ENCODE measurements at regions not wholly inside any gene's neighbourhood (a gene's known extent, or its start where the extent isn't known, plus 50 kb on each side); places are given as distances from the start of the nearest gene placed in this dataset.

DNA sequence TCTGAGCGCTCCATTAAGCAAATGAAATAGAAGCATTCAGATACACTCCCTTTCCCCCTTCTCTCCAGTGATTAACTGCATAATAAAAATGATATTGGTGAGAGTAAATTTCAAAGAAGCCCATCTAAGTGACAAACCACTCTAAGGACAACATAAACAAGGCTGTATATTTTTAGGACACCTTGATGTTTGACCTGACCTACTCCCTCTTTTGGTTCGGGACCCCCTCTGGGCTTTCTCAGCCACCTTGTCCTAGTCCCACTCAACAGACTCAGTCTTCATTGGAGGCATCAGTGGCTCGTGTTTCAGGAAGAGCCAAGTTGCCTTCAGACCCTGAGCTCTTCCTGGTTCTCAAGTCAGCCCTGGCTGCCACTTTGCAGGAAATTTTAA lies 182.3 kb upstream of the NCAM1 start:
- Histone ChIP-seq H3K4me1 (ENCODE audit: control insufficient read depth, insufficient read depth, low read length) (no peaks in the 10 kb centered on the region), H3K9ac (ENCODE audit: low read depth, low read length) (no peak overlapping the region), H3K27me3 (ENCODE audit: control insufficient read depth, insufficient read depth, low read length) (no peaks in the 10 kb centered on the region), H3K27ac (ENCODE audit: low read depth, low read length) (no peak overlapping the region), H3K4me3 (ENCODE audit: low read depth, low read length) (no peak overlapping the region), H3K36me3 (ENCODE audit: control insufficient read depth, insufficient read depth, low read length) (no peaks in the 10 kb centered on the region), H3K9me3 (ENCODE audit: control insufficient read depth, insufficient read depth, low read length) (no peaks in the 10 kb centered on the region)

DNA sequence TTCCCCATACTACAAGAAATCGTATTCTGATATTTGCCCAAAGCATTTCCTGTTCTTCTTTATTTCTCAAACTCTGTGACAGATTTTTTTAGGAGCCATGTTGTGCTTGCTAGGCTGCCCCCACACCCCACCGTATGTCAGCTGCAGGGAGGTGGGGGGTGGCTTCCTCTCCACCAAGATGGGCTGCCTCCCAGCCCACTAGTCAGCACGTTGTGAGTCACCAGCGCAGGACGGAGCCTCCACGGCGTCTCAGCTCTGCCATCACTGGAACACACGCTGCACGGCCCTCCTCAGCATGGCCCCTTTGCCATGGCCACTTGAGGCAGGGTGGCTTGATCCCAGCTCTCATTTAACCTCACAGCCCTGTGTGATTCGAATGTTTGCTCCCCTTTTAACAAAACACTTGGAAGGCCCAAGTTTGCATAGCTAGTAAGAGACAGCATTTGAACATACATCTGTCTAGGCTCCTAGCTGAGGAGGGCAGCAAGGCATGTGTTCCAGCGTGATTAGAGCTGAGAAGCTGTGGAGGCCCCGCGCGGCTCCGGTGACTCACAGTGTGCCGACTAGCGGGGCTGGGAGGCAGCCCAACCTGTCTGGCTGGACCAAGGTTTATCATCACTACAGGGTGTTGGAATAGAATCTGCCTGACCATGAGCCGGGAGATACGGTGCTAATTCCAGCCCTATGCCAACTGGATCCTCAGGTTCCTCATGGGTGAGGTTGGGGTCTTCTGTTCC lies 180.7 kb upstream of the NCAM1 start:
- Histone ChIP-seq H3K36me3 (ENCODE audit: control insufficient read depth, insufficient read depth, low read length) (no peaks in the 10 kb centered on the region), H3K27ac (ENCODE audit: low read depth, low read length) (no peak overlapping the region), H3K4me1 (ENCODE audit: control insufficient read depth, insufficient read depth, low read length) (no peaks in the 10 kb centered on the region), H3K4me3 (ENCODE audit: low read depth, low read length) (no peak overlapping the region), H3K9me3 (ENCODE audit: control insufficient read depth, insufficient read depth, low read length) (no peaks in the 10 kb centered on the region), H3K27me3 (ENCODE audit: control insufficient read depth, insufficient read depth, low read length) (no peaks in the 10 kb centered on the region), H3K9ac (ENCODE audit: low read depth, low read length) (no peak overlapping the region)

DNA sequence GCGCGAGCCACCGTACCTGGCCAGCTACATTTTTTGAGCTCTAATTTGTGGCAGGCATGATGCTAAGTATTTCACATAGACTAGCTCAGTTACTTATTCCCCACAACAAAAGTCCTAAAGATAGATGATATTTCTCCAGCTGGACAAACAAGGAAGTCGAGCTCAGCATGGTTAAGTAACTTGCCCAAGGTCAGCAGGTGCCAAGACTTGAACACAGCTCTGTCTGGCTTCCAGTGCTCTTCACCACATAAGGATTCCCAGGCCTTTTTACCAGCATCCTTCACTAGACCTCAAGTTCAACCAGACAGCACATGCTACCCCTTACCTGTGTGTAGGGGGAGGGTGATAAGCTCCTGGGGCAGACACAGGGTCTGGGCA lies 177.3 kb upstream of the NCAM1 start:
- Histone ChIP-seq H3K27me3 (ENCODE audit: control insufficient read depth, insufficient read depth, low read length) (no peaks in the 10 kb centered on the region), H3K27ac (ENCODE audit: low read depth, low read length) (no peak overlapping the region), H3K4me1 (ENCODE audit: control insufficient read depth, insufficient read depth, low read length) (no peaks in the 10 kb centered on the region), H3K9me3 (ENCODE audit: control insufficient read depth, insufficient read depth, low read length) (no peaks in the 10 kb centered on the region), H3K4me3 (ENCODE audit: low read depth, low read length) (no peak overlapping the region), H3K9ac (ENCODE audit: low read depth, low read length) (no peak overlapping the region), H3K36me3 (ENCODE audit: control insufficient read depth, insufficient read depth, low read length) (no peaks in the 10 kb centered on the region)

DNA sequence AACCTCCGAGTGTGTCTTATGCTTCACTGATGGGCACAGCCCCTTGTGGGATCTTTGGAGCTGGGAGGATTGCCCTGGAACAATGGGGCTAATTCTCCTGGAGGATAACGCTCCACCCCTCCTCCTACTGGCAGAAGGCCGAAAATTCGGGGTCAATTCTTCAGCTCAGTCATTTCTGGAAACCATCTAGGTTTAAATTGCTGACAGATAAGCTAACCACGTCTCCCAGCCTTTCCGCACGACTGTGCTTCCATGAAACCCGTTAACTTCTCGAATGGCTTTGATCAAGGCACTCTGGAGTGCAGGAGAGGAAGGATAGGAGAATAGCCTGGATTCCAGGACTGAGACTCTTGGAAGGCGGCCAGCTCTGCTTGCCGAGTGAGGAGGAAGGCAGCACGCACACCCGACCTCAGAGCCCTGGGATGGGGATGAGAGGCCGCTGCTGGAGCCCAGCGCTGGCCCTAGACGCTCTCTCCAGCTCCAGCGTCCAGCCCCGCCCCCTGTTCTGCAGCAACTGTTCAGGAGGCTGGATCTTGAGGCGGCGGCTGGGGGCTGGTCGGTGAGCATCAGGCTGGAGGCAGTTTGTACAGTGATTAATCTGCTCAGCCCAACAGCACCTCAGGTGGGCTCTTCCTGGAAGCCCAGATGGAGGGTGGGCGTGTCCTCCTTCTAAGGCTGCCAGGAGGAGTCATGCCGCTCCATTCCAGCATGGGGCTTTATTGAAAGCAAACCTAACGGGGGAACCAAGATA lies 176.7 kb upstream of the NCAM1 start:
- no peak overlapping the region for H3K27ac ChIP-seq (ENCODE audit: low read depth, low read length)
- H3K9ac ChIP-seq (ENCODE audit: low read depth, low read length): no peak overlapping the region
- no peaks in the 10 kb centered on the region for H3K4me1 ChIP-seq (ENCODE audit: control insufficient read depth, insufficient read depth, low read length)
- no peaks in the 10 kb centered on the region for H3K27me3 ChIP-seq (ENCODE audit: control insufficient read depth, insufficient read depth, low read length)
- no peak overlapping the region for H3K4me3 ChIP-seq (ENCODE audit: low read depth, low read length)
- H3K9me3 ChIP-seq (ENCODE audit: control insufficient read depth, insufficient read depth, low read length): no peaks in the 10 kb centered on the region
- H3K36me3 ChIP-seq (ENCODE audit: control insufficient read depth, insufficient read depth, low read length): no peaks in the 10 kb centered on the region

DNA sequence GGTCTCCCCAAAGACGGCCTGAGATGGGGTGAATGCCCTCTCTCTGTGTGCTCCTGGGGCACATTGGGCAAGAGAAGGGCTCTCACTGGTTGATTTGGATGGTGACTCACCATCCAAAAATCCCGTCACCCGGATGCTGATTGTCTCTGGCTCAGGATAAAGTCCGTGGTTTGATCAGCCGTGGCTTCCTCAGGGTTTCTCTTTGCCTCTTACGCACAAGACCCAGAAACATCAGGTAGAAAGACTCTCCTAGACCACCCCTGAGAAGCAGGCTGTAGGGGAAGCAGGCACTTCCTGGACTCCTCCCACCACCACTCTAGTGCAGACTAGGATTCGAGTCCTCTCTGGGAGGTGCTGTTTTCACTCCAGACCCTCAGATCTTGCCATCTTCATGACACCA lies 176.1 kb upstream of the NCAM1 start:
- Histone ChIP-seq H3K9me3 (ENCODE audit: control insufficient read depth, insufficient read depth, low read length) (no peaks in the 10 kb centered on the region), H3K4me1 (ENCODE audit: control insufficient read depth, insufficient read depth, low read length) (no peaks in the 10 kb centered on the region), H3K27me3 (ENCODE audit: control insufficient read depth, insufficient read depth, low read length) (no peaks in the 10 kb centered on the region), H3K36me3 (ENCODE audit: control insufficient read depth, insufficient read depth, low read length) (no peaks in the 10 kb centered on the region), H3K9ac (ENCODE audit: low read depth, low read length) (no peak overlapping the region), H3K4me3 (ENCODE audit: low read depth, low read length) (no peak overlapping the region), H3K27ac (ENCODE audit: low read depth, low read length) (no peak overlapping the region)

DNA sequence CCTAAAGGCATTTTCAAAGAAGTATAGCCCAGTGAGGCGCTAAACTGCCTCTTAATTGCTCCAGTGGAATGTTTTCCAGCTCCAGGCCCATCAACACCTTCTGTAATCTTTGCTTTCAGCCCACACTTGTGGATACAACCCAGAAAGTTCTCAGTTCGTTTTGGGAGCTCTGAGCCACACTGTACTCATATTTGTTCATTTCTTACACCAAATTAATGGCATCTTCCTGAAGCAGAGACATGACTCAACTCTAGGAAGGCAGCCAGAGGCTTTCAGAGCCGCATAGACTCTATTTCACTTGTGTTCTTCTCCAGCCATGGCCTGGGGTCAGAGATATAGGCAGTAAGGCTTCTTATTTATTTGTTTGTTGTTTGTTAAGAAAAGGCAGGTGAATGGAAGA lies 175.5 kb upstream of the NCAM1 start:
- Histone ChIP-seq H3K36me3 (ENCODE audit: control insufficient read depth, insufficient read depth, low read length) (no peaks in the 10 kb centered on the region), H3K27ac (ENCODE audit: low read depth, low read length) (no peak overlapping the region), H3K9ac (ENCODE audit: low read depth, low read length) (no peak overlapping the region), H3K4me3 (ENCODE audit: low read depth, low read length) (no peak overlapping the region), H3K27me3 (ENCODE audit: control insufficient read depth, insufficient read depth, low read length) (no peaks in the 10 kb centered on the region), H3K9me3 (ENCODE audit: control insufficient read depth, insufficient read depth, low read length) (no peaks in the 10 kb centered on the region), H3K4me1 (ENCODE audit: control insufficient read depth, insufficient read depth, low read length) (no peaks in the 10 kb centered on the region)

DNA sequence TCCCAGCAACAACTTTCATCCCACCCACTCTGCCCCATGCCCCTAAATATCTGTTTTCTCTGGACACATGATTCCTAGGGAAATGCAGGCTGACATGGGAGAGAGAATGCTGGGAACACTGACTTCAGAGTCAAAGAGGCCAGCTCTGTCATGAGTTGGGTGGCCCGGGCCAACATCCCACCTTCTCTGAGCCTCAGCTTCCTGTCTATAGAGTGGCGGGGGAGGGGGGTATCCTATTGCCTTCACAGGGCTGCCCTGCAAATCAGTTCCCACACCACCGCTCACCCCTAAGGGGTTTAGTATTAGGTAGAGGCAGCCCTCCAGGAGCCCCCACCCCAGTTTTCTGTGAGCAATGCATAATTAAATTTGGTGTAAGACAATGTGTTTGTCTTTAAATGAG lies 175.0 kb upstream of the NCAM1 start:
- Histone ChIP-seq H3K4me1 (ENCODE audit: control insufficient read depth, insufficient read depth, low read length) (no peaks in the 10 kb centered on the region), H3K9me3 (ENCODE audit: control insufficient read depth, insufficient read depth, low read length) (no peaks in the 10 kb centered on the region), H3K27ac (ENCODE audit: low read depth, low read length) (no peak overlapping the region), H3K9ac (ENCODE audit: low read depth, low read length) (no peak overlapping the region), H3K36me3 (ENCODE audit: control insufficient read depth, insufficient read depth, low read length) (no peaks in the 10 kb centered on the region), H3K27me3 (ENCODE audit: control insufficient read depth, insufficient read depth, low read length) (no peaks in the 10 kb centered on the region), H3K4me3 (ENCODE audit: low read depth, low read length) (no peak overlapping the region)

DNA sequence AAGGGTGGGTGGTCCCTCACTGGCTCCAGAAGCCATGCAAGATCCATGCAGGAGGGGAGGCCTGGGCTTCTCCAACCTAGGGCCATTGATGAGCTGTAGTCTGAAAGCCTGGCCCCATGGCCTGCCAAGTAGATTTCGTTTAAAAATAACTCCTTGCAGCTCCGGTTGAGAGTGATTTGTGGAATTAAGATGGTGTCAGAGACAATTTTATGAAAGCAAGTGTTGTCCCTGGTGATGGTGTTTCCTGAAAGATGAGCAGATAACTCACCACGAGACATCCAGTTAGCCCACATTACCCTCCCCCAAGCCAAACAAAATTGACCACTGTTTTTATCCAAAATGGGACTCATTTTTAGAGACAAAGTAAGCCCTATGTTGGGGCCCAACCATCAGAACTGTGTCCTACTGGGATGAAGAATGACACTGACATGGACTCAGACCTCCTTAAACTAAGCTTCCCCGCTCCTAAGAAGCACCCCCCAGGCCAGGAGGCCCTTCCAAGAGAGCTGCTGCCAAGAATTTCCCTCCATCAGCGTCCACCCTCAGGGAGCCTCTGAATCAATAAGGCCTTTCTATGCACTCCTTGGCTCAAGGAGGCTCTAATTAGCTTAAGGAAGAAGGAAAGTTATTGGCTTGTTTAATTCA lies 174.2 kb upstream of the NCAM1 start:
- Histone ChIP-seq H3K36me3 (ENCODE audit: control insufficient read depth, insufficient read depth, low read length) (no peaks in the 10 kb centered on the region), H3K4me3 (ENCODE audit: low read depth, low read length) (no peak overlapping the region), H3K27ac (ENCODE audit: low read depth, low read length) (no peak overlapping the region), H3K27me3 (ENCODE audit: control insufficient read depth, insufficient read depth, low read length) (no peaks in the 10 kb centered on the region), H3K9me3 (ENCODE audit: control insufficient read depth, insufficient read depth, low read length) (no peaks in the 10 kb centered on the region), H3K4me1 (ENCODE audit: control insufficient read depth, insufficient read depth, low read length) (no peaks in the 10 kb centered on the region), H3K9ac (ENCODE audit: low read depth, low read length) (no peak overlapping the region)

DNA sequence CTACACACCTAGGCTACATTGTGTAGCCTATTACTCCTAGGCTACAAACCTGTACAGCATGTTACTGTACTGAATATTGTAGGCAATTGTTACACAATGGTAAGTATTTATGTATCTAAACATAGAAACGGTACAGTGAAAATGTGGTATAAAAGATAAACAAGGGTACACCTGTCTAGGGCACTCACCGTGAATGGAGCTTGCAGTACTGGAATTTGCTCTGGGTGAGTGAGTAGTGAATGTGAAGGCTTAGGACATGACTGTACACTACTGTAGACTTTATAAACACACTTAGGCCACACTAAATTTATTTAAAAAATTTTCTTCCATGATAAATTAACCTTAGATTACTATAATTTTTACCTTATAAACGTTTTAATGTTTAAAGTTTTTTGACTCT lies 171.7 kb upstream of the NCAM1 start:
- Histone ChIP-seq H3K27ac (ENCODE audit: low read depth, low read length) (no peak overlapping the region), H3K4me3 (ENCODE audit: low read depth, low read length) (no peak overlapping the region), H3K9me3 (ENCODE audit: control insufficient read depth, insufficient read depth, low read length) (no peaks in the 10 kb centered on the region), H3K9ac (ENCODE audit: low read depth, low read length) (no peak overlapping the region), H3K27me3 (ENCODE audit: control insufficient read depth, insufficient read depth, low read length) (no peaks in the 10 kb centered on the region), H3K36me3 (ENCODE audit: control insufficient read depth, insufficient read depth, low read length) (no peaks in the 10 kb centered on the region), H3K4me1 (ENCODE audit: control insufficient read depth, insufficient read depth, low read length) (no peaks in the 10 kb centered on the region)

DNA sequence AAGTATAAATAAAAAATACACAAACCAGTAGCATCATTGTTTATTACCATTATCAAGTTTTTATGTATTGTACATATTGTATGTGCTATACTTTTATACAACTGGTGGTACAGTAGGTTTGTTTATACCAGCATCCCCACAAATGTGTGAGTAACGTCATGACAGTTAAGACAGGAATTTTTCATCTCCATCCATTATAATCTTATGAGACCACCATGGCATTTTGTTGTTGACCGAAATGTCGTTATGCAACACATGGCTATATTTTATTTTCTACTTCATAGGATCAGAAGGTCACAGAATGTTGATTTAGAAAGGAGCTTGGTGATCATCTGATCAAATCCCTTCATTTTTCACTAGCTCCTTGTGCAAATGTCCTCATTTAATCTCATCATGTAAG lies 170.9 kb upstream of the NCAM1 start:
- H3K27ac ChIP-seq (ENCODE audit: low read depth, low read length): no peak overlapping the region
- no peaks in the 10 kb centered on the region for H3K27me3 ChIP-seq (ENCODE audit: control insufficient read depth, insufficient read depth, low read length)
- no peaks in the 10 kb centered on the region for H3K9me3 ChIP-seq (ENCODE audit: control insufficient read depth, insufficient read depth, low read length)
- H3K9ac ChIP-seq (ENCODE audit: low read depth, low read length): no peak overlapping the region
- H3K4me3 ChIP-seq (ENCODE audit: low read depth, low read length): no peak overlapping the region
- H3K4me1 ChIP-seq (ENCODE audit: control insufficient read depth, insufficient read depth, low read length): no peaks in the 10 kb centered on the region
- H3K36me3 ChIP-seq (ENCODE audit: control insufficient read depth, insufficient read depth, low read length): no peaks in the 10 kb centered on the region

DNA sequence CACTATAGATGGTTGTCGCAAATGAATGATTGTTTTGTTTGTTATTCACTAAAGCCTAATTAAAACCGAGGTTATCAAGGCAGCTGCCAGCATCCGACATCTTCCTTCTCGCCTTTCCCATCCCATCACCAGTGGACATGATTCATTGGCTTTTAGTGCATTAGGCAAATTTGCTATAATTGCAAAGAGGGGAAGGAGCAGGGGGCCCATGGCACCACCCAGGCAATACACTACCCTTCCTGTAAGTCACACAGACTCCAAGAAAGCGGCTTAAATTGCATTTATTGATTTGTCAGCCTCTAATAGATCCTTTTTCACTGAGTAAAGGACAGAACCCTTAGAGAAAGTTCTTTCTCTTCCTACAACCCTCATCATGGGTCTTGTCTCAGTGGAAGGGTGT lies 169.2 kb upstream of the NCAM1 start:
- Histone ChIP-seq H3K9me3 (ENCODE audit: control insufficient read depth, insufficient read depth, low read length) (no peaks in the 10 kb centered on the region), H3K4me3 (ENCODE audit: low read depth, low read length) (no peak overlapping the region), H3K27ac (ENCODE audit: low read depth, low read length) (no peak overlapping the region), H3K36me3 (ENCODE audit: control insufficient read depth, insufficient read depth, low read length) (no peaks in the 10 kb centered on the region), H3K9ac (ENCODE audit: low read depth, low read length) (no peak overlapping the region), H3K27me3 (ENCODE audit: control insufficient read depth, insufficient read depth, low read length) (no peaks in the 10 kb centered on the region), H3K4me1 (ENCODE audit: control insufficient read depth, insufficient read depth, low read length) (peaks cover 8% of the 10 kb centered on the region)
